GM18505 (cell line): ENCODE measurements at regions not wholly inside any gene's neighbourhood (a gene's known extent, or its start where the extent isn't known, plus 50 kb on each side); places are given as distances from the start of the nearest gene placed in this dataset.
"Not testable (repeated sequence)": the region's sequence is repeated elsewhere in the genome, so short reads cannot be mapped to it uniquely, and the experiment has no call there.

Experiments
- ATAC-seq: cut with Tn5 transposase; IDR thresholded peaks from one replicate; pipeline ENCODE4 v1.9.1; 2021; ENCODE audit not compliant: unreplicated experiment
- POLR2A ChIP-seq: IDR thresholded peaks from 4 replicates; pipeline ENCODE4 v1.6.1; 2011; ENCODE audit warnings: borderline replicate concordance; ENCODE audit not compliant: insufficient read depth, insufficient read length; ENCODE audit errors: extremely low read depth

DNA sequence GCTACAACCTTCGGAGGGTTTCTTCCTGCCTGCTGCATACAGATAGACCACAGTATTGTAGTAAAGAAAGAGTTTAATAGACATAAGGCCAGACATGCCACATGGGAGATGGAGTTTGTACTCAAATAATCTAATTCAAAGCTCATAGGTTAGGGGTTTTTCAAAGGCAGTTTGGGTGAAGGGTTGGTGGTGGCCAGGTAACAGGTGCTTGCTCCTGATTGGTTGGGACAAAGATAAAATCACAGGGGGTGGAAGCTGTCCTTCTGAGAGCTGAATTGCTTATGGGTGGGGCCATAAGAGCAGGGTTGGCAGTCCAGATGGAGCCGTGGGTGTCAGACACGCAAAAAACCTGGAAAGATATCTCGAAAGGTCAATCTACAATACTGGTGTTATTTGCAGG is 92.3 kb upstream of the ETV3 start:
- no peak for ATAC-seq
- TF ChIP-seq POLR2A, result no peak

GRCh38 chr1:157227700-157228099 is 89.5 kb upstream of the ETV3 start:
- ATAC-seq, result no peak
- TF ChIP-seq POLR2A, result no peak

DNA sequence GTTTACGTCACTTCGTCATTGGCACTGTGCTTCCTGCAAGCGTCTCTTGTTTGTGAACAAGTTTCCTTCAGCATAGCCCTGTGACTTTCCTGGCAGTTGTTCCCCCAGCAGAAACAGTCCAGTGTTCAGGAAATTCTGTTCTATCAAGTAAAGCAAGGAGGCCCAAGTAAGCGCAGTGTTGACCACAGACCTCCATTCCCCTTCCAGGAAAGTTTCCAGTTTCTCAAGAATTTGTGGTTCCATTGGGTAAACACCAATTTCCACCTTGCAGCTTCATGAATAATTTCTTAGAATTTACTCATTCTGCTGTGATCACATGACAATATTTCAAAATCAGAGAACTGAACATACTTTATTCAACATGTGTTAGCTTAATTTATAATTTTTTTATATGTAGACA is 88.5 kb upstream of the ETV3 start:
- TF ChIP-seq POLR2A, result no peak
- ATAC-seq, result no peak

DNA sequence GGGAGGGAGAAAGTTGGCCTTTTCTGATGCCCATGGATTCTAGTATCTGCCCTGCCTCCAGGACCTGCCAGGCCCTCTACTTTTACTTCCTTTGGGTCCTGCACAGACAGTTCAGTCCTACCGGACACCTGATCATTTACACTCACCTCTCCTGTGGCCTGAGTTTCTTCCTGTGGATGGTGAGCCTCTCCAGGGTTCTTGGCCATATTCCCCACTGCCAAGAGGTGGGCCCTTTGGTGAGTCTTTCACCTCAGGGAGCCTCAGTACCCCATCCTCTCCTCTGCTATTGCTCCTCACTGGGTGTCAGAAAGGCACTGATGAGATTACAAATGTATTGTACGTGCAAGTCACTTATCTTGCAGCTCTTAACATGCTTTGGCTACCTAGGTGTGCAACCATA is 81.4 kb upstream of the ETV3 start:
- no peak for ATAC-seq
- TF ChIP-seq POLR2A, result no peak

DNA sequence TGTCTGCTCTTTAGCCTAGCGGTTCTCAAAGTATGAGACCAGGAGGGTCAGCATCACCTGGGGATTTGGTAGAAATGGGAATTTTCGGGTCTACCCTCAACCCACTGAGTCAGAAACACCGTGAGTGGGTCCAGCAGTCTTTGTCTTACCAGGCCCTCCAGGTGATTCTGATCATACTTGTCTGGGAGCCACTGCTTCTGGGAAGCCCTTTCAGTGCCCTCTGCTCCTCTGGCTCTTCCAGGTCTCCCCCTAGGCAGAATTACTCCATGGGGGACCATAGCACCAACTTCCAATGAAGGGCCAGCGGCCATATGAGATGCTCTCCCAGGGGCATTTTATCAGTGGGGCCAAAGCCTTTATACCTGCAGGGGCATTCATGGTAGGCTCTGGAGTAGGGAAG is 81.0 kb upstream of the ETV3 start:
- no peak for ATAC-seq
- no peak for TF ChIP-seq POLR2A

- no peak for ATAC-seq
- no peak for TF ChIP-seq POLR2A
These were observed 80.5 kb upstream of the ETV3 start for GRCh38 chr1:157218671-157219070.

DNA sequence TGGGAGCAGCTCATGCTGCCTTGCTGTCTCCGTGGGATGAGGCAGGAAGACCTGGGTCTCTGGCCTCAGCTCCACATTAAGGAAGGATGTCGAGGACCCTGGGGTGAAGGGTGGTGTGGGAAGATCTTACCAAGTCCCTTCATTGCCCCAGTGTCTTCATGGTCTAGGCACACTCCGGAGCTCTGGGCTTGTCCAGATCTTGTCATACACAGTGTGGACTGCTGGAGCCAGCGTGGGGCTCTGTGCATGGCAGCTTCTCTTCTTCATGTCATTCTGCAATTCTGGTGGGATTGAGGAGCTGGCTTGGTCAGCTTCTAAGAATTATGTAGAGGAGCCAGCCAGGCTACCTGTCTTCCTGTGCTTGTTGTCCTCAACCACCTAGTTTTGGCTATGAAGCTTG is 79.3 kb upstream of the ETV3 start:
- TF ChIP-seq POLR2A, result no peak
- ATAC-seq, result no peak

DNA sequence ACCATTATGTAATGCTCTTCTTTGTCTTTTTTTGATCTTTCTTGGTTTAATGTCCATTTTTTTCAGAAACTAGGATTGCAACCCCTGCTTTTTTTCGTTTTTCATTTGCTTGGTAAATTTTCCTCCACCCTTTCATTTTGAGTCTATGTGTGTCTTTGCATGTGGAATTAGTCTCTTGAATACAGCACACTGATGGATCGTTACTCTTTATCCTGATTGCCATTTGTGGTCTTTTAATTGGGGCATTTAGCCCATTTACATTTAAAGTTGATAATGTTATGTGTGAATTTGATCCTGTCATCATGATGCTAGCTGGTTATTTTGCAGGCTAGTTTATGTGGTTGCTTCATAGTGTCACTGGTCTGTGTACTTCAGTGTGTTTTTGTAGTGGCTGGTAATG is 75.6 kb upstream of the ETV3 start:
- ATAC-seq, result no peak
- TF ChIP-seq POLR2A, result no peak

GRCh38 chr1:157209514-157209913 is 71.3 kb upstream of the ETV3 start:
- TF ChIP-seq POLR2A, result no peak
- ATAC-seq, result no peak

- ATAC-seq, result not testable (repeated sequence)
These were observed 67.8 kb upstream of the ETV3 start for GRCh38 chr1:157205982-157206381.

DNA sequence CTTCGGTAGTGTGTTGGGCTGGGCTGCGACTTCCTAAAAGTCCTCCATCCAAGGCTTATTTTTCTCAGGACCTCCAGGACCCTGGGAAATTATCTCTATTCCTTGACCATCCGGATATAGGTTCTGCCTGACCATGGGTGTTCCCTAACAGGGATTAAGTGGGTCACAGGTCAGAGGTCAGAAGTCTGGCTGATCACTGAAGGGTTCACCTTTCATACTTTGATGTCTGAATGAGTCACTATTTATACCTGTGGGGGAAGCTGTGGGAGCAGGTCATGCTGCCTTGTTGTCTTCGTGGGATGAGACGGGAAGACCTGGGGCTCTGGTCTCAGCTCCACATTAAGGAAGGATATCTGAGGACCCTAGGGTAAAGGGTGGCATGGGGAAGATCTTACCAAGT is 65.0 kb upstream of the ETV3 start:
- no peak for TF ChIP-seq POLR2A
- no peak for ATAC-seq

DNA sequence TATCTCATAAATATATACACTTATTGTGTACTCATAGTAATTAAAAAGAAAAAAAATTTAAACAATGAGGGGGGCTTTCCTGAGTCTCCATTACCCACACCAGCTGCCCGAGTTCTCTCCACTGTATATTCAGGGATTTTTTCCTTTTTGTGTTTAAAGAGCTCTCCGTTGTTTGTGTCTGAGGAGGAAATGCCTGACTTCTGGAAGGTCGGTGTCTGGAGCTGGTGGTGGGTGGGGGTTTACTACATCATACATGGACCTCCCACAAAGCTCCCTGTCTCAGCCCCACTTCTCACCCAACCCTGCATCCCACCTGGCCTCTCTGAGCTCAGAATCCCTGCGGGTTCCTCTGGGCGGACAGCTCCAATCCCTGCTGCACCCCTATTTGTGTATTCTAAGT is 64.1 kb upstream of the ETV3 start:
- ATAC-seq, result no peak
- TF ChIP-seq POLR2A, result no peak

GRCh38 chr1:157201767-157202166 is 63.6 kb upstream of the ETV3 start:
- ATAC-seq, result no peak
- no peak for TF ChIP-seq POLR2A

GRCh38 chr1:157200451-157200850 is 62.3 kb upstream of the ETV3 start:
- no peak for TF ChIP-seq POLR2A
- no peak for ATAC-seq

GRCh38 chr1:157199421-157199755 is 61.2 kb upstream of the ETV3 start:
- ATAC-seq, result no peak
- TF ChIP-seq POLR2A, result no peak
